ENCODE measurements at regions not wholly inside any gene's neighbourhood (a gene's known extent, or its start where the extent isn't known, plus 50 kb on each side); places are given as distances from the start of the nearest gene placed in this dataset.

DNA sequence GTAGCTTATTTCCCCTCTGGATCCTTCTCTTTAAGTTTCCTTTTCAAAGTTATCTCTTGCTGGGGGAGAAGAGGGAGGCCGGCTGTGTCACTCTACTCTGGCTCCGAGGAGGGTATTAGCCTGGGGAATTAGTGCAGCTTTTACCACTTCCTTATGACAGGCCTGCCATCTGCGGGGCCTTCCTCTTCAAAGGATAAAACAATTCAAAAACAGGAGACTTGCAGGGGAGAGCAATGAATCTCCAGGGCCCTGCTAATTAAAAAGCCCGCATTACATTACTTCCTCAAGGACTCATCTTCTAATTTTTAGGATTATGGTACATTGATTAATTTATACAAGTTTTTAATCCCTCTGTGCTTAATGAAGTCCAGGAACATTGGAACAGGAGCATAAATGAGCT lies 190.9 kb upstream of the CDH5 start:
- TF ChIP-seq, protein P1, sequence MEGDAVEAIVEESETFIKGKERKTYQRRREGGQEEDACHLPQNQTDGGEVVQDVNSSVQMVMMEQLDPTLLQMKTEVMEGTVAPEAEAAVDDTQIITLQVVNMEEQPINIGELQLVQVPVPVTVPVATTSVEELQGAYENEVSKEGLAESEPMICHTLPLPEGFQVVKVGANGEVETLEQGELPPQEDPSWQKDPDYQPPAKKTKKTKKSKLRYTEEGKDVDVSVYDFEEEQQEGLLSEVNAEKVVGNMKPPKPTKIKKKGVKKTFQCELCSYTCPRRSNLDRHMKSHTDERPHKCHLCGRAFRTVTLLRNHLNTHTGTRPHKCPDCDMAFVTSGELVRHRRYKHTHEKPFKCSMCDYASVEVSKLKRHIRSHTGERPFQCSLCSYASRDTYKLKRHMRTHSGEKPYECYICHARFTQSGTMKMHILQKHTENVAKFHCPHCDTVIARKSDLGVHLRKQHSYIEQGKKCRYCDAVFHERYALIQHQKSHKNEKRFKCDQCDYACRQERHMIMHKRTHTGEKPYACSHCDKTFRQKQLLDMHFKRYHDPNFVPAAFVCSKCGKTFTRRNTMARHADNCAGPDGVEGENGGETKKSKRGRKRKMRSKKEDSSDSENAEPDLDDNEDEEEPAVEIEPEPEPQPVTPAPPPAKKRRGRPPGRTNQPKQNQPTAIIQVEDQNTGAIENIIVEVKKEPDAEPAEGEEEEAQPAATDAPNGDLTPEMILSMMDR (IDR thresholded peaks at IDR 0.05; ENCODE audit: insufficient read depth, low read depth, low read length): no peak
- TF ChIP-seq EZH2 (IDR thresholded peaks at IDR 0.05; ENCODE audit: insufficient read depth, low read length): no peak
